ENCODE measurements at regions not wholly inside any gene's neighbourhood (a gene's known extent, or its start where the extent isn't known, plus 50 kb on each side); places are given as distances from the start of the nearest gene placed in this dataset.
A peak's percentile ranks its signal among the peaks of the same experiment; 100 is the strongest.
"Not testable (repeated sequence)": the region's sequence is repeated elsewhere in the genome, so short reads cannot be mapped to it uniquely, and the experiment has no call there.

DNA sequence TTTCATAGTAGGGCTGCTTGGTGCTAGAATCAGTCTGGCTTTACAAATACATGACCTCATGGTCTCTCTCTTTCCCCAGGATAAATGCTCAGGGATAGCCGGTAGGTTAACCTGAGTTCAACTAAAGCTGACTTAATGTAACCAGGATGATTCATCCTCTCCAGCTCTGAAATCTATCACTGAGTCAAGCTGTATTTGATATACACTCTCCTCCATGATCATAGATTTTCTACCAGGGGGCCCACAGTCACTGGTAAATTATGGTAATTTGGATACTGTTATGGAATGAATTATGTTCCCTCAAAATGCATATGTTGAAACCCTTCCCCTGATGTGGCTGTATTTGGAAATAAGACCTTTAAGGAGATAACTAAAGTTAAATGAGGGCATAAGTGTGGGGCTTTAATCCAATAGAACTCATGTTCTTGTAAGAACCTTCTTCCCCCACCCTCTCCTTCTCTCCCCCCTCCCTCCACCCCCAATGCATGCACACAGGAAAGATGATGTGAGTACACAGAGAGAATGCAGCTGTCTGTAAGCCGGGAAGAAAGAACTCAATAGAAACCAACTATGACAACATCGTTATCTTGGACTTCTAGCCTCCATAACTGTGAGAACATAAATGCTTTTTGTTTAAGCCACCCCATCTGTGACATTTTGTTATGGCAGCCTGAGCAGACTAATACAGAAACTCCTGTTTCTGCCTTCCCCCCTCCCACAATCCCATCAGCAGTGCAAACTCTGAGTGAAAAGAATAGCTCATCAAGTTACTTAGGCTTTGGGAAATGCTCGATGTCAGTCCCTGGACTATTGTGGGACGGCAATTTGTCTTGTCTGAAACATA, 134.9 kb upstream of the KYNU start:
- Histone ChIP-seq H3K4me1 (replicated peaks) (no peaks in the 10 kb centered on the region), H3K9me3 (no peaks in the 10 kb centered on the region), H3K36me3 (no peaks in the 10 kb centered on the region), H3K27me3 (replicated peaks; ENCODE audit: insufficient read depth) (no peaks in the 10 kb centered on the region), H3K27ac (no peak overlapping the region), H3K4me3 (no peak overlapping the region)
- intact Hi-C loops (cut with DNase I): no loop called here
- whole genome bisulfite sequencing: 83% methylated on average over 5 of the region's 5 CpGs
- TF ChIP-seq POLR2AphosphoS5 (IDR thresholded peaks at IDR 0.05) (no peak), POLR2A (IDR thresholded peaks at IDR 0.05) (no peak)
- TF ChIP-seq, protein P1, sequence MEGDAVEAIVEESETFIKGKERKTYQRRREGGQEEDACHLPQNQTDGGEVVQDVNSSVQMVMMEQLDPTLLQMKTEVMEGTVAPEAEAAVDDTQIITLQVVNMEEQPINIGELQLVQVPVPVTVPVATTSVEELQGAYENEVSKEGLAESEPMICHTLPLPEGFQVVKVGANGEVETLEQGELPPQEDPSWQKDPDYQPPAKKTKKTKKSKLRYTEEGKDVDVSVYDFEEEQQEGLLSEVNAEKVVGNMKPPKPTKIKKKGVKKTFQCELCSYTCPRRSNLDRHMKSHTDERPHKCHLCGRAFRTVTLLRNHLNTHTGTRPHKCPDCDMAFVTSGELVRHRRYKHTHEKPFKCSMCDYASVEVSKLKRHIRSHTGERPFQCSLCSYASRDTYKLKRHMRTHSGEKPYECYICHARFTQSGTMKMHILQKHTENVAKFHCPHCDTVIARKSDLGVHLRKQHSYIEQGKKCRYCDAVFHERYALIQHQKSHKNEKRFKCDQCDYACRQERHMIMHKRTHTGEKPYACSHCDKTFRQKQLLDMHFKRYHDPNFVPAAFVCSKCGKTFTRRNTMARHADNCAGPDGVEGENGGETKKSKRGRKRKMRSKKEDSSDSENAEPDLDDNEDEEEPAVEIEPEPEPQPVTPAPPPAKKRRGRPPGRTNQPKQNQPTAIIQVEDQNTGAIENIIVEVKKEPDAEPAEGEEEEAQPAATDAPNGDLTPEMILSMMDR (IDR thresholded peaks at IDR 0.05): no peak
- no peak for DNase-seq (ENCODE audit: low spot score)

DNA sequence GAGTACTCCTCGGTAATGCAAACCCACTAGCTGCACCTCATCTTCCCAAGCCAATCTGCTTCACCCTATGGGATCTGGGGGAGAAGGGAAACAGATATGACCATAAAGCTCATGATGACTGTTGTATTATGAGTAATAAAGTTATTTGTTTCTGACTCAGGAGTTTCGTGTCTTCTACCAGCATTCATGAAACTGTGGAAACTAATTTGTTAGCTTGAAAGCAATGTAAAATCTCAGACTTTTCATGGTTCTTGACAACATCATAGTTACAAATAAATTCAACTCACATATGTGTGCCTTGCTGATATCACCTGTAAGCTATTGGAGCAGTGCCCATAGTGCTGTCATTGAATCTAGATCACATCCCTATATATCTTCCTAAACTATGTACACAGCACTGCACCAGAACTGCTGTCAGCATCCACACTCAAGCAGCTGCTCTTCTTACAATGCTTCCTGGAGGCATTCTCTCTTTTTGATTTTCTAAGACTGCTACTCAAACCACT, 135.6 kb upstream of the KYNU start:
- intact Hi-C loops (cut with DNase I): no loop called here
- 87% methylated on average over 2 of the region's 2 CpGs for WGBS
- Histone ChIP-seq H3K27ac (no peak overlapping the region), H3K27me3 (replicated peaks; ENCODE audit: insufficient read depth) (no peaks in the 10 kb centered on the region), H3K4me1 (replicated peaks) (no peaks in the 10 kb centered on the region), H3K4me3 (no peak overlapping the region), H3K36me3 (no peaks in the 10 kb centered on the region), H3K9me3 (no peaks in the 10 kb centered on the region)
- TF ChIP-seq, protein P1 (IDR thresholded peaks at IDR 0.05): no peak
- no peak for TF ChIP-seq POLR2A (IDR thresholded peaks at IDR 0.05)
- TF ChIP-seq POLR2AphosphoS5 (IDR thresholded peaks at IDR 0.05): no peak
- DNase-seq (ENCODE audit: low spot score): no peak

- TF ChIP-seq POLR2AphosphoS5 (IDR thresholded peaks at IDR 0.05) (no peak), POLR2A (IDR thresholded peaks at IDR 0.05) (no peak)
- TF ChIP-seq, protein P1 (IDR thresholded peaks at IDR 0.05): no peak
- no peak overlapping the region for H3K27ac ChIP-seq
- H3K9me3 ChIP-seq: no peaks in the 10 kb centered on the region
- no peak for DNase-seq (ENCODE audit: low spot score)
- H3K4me3 ChIP-seq: no peak overlapping the region
- 95% methylated on average over 2 of the region's 2 CpGs for WGBS
- intact Hi-C loops (cut with DNase I): no loop called here
- H3K36me3 ChIP-seq: no peaks in the 10 kb centered on the region
- no peaks in the 10 kb centered on the region for H3K4me1 ChIP-seq (replicated peaks)
- no peaks in the 10 kb centered on the region for H3K27me3 ChIP-seq (replicated peaks; ENCODE audit: insufficient read depth)
These were observed 142.7 kb upstream of the KYNU start for GRCh38 chr2:142734770-142735169.

- intact Hi-C loops (cut with DNase I): no loop called here
- WGBS: 97% methylated on average over 3 of the region's 3 CpGs
These were observed 143.2 kb upstream of the KYNU start for GRCh38 chr2:142734231-142734630.

DNA sequence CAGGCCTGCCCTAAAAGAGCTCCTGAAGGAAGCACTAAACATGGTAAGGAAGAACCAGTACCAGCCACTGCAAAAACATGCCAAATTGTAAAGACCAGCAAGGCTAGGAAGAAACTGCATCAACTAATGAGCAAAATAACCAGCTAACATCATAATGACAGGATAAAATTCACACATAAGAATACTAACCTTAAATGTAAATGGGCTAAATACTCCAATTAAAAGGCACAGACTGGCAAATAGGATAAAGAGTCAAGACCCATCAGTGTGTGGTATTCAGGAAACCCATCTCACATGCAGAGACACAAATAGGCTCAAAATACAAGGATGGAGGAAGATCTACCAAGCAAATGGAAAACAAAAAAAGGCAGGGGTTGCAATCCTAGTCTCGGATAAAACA, 147.7 kb upstream of the KYNU start:
- DNase-seq (ENCODE audit: low spot score); intact Hi-C loops (cut with DNase I): not testable (repeated sequence)
- 92% methylated on average over 1 of the region's 1 CpG for WGBS

More at GRCh38 chr2:142734231-142734630, 143.2 kb upstream of the KYNU start:
- Histone ChIP-seq H3K4me3 (no peak overlapping the region), H3K27me3 (replicated peaks; ENCODE audit: insufficient read depth) (no peaks in the 10 kb centered on the region), H3K9me3 (no peaks in the 10 kb centered on the region), H3K36me3 (no peaks in the 10 kb centered on the region), H3K4me1 (replicated peaks) (no peaks in the 10 kb centered on the region), H3K27ac (no peak overlapping the region)
- no peak for TF ChIP-seq POLR2AphosphoS5 (IDR thresholded peaks at IDR 0.05)
- TF ChIP-seq, protein P1 (IDR thresholded peaks at IDR 0.05): peak in 1 of 4 experiments; percentile 57
- no peak for DNase-seq (ENCODE audit: low spot score)

GRCh38 chr2:142727821-142728478, 149.5 kb upstream of the KYNU start:
- intact Hi-C loops (cut with DNase I); DNase-seq (ENCODE audit: low spot score); H3K36me3 ChIP-seq; H3K9me3 ChIP-seq; H3K4me3 ChIP-seq; H3K27me3 ChIP-seq (replicated peaks; ENCODE audit: insufficient read depth); H3K4me1 ChIP-seq (replicated peaks); H3K27ac ChIP-seq: not testable (repeated sequence)
- WGBS: 96% methylated on average over 17 of the region's 17 CpGs

More for the DNA sequence above, 147.7 kb upstream of the KYNU start:
- H3K27ac ChIP-seq; H3K27me3 ChIP-seq (replicated peaks; ENCODE audit: insufficient read depth); H3K36me3 ChIP-seq; H3K4me3 ChIP-seq; H3K4me1 ChIP-seq (replicated peaks); H3K9me3 ChIP-seq: not testable (repeated sequence)
